Tibial nerve (tissue), 4 donors: ENCODE measurements at regions not wholly inside any gene's neighbourhood (a gene's known extent, or its start where the extent isn't known, plus 50 kb on each side); places are given as distances from the start of the nearest gene placed in this dataset.

Experiments used
- CTCF ChIP-seq, 5 experiments: fragments of 200-600 bp in 3 of 5; fragments of 450-650 bp in 2 of 5; sonication (generic) in 3 of 5; IDR thresholded peaks; one replicate each; pipeline ENCODE4 v1.5.1; 2016 to 2019; ENCODE audit warnings: antibody characterized with exemption in 5 of 5, mild to moderate bottlenecking in 3 of 5, moderate library complexity in 2 of 5
- EP300 ChIP-seq, 2 donors: sonication (generic); formaldehyde crosslinking; IDR thresholded peaks; one replicate each; pipeline ENCODE4 v1.6.1; 2017; ENCODE audit warnings: antibody characterized with exemption in 2 of 2, mild to moderate bottlenecking in 1 of 2
- POLR2A ChIP-seq, 2 donors: fragments of 450-650 bp; IDR thresholded peaks; one replicate each; pipeline ENCODE4 v1.6.1; 2017; ENCODE audit warnings: antibody characterized with exemption in 2 of 2, mild to moderate bottlenecking in 2 of 2, moderate library complexity in 2 of 2

- TF ChIP-seq EP300 (IDR thresholded peaks at IDR 0.05) (no peak), CTCF (IDR thresholded peaks at IDR 0.05) (no peak), POLR2A (IDR thresholded peaks at IDR 0.05) (no peak)
These were observed 1831.5 kb upstream of the MIR17HG start for GRCh38 chr13:89515948-89516347.
